GM20000 (cell line): ENCODE measurements at regions not wholly inside any gene's neighbourhood (a gene's known extent, or its start where the extent isn't known, plus 50 kb on each side); places are given as distances from the start of the nearest gene placed in this dataset.

ENCODE experiments used
- DNase-seq: peaks from one replicate; pipeline ENCODE4 v3.0.0; 2012; ENCODE audit warnings: low spot score
- TF ChIP-seq, protein P1 (sequence below): IDR thresholded peaks from 2 replicates; pipeline ENCODE4 v1.5.1; 2012; ENCODE audit warnings: mild to moderate bottlenecking, control low read depth; ENCODE audit errors: extremely low read depth, missing control alignments

DNA sequence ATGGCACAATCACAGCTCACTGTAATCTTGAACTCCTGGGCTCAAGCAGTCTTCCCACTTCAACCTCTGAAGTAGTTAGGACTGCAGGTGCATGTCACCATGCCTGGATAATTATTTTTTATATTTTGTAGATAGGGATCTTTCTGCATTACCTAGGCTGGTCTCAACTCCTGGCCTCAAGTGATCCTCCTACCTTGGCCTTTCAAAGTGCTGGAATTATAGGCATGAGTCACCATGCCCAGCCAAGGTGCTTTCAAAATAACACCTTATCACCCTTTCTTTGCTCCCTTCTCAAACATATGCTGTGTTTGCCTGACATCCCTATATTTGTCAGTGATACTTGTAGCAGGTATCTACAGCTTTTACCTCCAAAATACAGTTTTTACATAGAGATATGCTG, 242.0 kb upstream of the ARRDC4 start:
- TF ChIP-seq, protein P1, sequence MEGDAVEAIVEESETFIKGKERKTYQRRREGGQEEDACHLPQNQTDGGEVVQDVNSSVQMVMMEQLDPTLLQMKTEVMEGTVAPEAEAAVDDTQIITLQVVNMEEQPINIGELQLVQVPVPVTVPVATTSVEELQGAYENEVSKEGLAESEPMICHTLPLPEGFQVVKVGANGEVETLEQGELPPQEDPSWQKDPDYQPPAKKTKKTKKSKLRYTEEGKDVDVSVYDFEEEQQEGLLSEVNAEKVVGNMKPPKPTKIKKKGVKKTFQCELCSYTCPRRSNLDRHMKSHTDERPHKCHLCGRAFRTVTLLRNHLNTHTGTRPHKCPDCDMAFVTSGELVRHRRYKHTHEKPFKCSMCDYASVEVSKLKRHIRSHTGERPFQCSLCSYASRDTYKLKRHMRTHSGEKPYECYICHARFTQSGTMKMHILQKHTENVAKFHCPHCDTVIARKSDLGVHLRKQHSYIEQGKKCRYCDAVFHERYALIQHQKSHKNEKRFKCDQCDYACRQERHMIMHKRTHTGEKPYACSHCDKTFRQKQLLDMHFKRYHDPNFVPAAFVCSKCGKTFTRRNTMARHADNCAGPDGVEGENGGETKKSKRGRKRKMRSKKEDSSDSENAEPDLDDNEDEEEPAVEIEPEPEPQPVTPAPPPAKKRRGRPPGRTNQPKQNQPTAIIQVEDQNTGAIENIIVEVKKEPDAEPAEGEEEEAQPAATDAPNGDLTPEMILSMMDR, result no peak
- DNase-seq, result no peak

DNA sequence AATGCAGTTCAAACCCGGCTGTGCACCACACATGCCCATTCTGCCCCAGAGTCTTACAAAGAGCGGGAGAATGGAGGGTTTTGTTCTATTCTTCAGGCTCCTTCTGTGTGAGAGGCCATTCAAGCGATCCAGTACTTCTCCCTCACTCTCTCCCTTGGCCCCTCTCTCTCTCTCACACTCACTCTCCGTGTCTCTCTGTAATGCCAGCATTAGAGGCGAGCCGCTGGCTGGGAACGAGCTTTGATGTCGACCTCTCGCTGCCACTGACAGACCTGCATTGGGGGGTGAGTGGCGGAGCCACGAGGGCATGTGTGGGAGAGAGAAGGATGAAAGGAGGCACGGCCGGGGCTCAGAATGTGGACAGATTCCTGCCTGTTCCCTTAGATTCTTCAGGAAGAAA, 231.7 kb upstream of the ARRDC4 start:
- no peak for DNase-seq
- TF ChIP-seq, protein P1, result no peak

DNA sequence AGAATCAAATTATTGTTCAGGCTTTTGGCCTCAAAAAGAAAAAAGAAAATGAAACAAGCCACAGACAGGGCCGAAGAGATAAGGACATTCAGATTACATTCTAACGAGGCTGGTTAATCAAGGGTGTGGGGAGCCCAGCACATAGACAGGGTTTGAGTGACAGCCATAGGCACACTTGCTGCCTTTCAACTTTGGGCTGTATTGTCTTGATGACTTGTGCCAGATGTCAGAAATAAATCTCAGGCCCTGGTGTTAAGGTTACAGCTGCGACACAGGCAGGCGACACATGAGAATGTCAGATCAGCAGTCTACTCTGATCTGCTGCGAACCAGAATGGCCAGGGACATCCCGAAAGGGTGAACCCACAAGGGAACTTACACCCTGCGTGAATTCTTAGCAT, 231.2 kb upstream of the ARRDC4 start:
- no peak for DNase-seq
- TF ChIP-seq, protein P1, result no peak

DNA sequence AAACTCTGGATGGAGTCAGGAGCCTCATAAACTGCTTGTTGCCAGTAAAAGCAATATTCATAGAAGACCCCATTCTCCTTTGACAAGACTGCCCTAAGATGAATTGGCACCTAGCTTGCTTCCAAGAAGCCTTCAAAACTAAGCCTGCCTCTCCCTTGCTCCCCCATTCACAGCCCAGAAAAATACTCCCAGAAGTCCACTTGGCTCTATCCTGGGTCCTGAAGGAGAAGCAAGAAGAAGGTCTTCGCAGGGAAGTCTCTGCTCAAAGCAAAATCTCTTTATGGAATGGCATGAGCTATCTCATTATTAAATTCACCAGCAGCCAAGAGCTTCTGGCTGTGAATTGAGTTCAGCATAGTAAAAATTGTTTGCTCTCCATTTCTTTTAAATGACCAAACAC, 230.2 kb upstream of the ARRDC4 start:
- DNase-seq, result no peak
- TF ChIP-seq, protein P1, result no peak

DNA sequence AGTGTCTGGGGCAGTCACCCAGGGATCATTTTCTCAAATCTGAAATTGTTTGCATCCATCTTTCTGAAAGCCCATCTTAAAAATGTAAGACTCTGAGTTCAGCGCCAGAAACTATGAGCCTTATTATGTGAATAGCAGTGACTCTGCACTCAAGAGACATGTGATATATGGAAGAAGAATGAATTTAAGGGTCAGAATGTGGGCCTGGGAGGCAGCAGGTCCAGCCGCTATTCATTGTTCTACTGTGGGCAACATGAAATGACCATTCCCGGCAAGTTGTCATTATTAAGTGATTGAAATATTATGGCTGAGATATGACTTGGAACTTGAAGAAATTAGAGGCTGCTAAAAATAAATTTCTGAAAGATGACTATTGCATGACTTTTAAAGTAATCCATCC, 228.6 kb upstream of the ARRDC4 start:
- DNase-seq, result no peak
- TF ChIP-seq, protein P1, result no peak

DNA sequence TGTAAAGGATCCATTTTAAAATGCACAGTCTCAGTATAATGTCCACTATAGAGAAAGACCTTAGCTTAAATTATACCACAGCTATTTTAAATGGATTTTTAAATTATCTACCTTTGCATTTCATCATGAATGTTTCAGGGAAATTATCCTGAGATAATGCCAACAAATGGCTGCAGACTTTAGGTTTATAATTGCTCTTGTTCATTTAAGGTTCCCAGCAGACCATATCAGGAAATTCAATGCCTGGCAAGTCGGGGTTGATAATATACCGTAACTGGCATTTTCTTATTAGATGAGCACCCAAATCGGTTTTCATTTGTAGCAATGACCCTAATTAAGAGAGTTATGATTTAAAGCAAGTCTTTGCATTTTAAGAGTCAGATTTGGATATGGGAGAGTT, 227.1 kb upstream of the ARRDC4 start:
- TF ChIP-seq, protein P1, result no peak
- DNase-seq, result no peak

DNA sequence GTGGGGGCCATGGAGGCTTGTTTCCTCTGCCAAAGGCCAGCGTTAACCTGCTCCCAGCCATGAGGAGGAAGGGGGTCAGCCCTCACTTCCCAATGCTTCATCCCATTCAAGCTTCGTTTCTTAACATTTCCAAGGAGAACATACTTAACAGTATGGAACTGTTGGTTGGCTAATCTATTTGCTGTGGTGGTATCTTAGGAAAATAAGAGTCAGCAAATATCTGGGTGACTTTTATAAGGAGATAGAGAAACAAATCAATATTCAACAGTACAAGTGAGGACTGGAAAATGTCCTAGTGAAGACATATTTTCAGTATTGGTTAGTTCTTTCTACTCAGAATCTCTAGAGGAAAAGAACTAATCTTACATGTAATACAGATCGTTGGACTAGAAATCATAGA, 223.8 kb upstream of the ARRDC4 start:
- TF ChIP-seq, protein P1, result no peak
- no peak for DNase-seq
